ENCODE measurements at regions not wholly inside any gene's neighbourhood (a gene's known extent, or its start where the extent isn't known, plus 50 kb on each side); places are given as distances from the start of the nearest gene placed in this dataset.

DNA sequence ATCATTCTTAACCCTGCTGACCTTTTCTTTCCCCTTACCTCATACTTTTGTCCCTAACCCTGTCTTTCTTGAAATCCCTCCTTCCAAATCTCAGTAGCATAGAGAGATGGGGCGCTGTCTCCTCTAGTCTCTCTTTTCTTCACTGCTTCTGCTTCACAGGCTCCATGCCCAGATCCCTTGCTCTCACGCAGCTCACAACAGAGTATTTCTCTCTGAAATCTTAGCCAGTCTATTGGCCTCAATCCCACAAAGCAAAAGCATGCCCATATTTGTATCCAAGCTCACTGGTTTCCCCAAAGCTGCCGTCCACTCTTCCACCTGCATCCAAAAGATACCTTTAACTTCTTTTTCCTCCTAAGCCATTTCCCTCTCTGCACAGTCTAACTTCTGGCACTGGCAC is 526.8 kb downstream of the PLXDC2 start:
- no peaks in the 10 kb centered on the region for H3K27me3 ChIP-seq (ENCODE audit: control insufficient read depth, insufficient read depth, low read length)
- no peak overlapping the region for H3K4me3 ChIP-seq (ENCODE audit: insufficient read depth, low read depth, low read length)
- DNase-seq: no peak
- no peaks in the 10 kb centered on the region for H3K36me3 ChIP-seq (replicated peaks; ENCODE audit: control insufficient read depth, insufficient read depth, low read length)

Measured in H7 (cell line).